Transverse colon (tissue), 4 donors: ENCODE measurements at regions not wholly inside any gene's neighbourhood (a gene's known extent, or its start where the extent isn't known, plus 50 kb on each side); places are given as distances from the start of the nearest gene placed in this dataset.

Source experiments
- DNase-seq: peaks from one replicate; pipeline ENCODE4 v3.0.0-alpha.2; 2019
- H3K27ac ChIP-seq, 4 donors: fragments of 200-600 bp; sonication (generic); 2 replicates each; pipeline ENCODE4 v1.5.1; 2016 to 2018; ENCODE audit warnings: inconsistent platforms in 4 of 4
- H3K27me3 ChIP-seq: fragments of 200-600 bp; sonication (generic); 2 replicates; pipeline ENCODE4 v1.5.1; 2017; ENCODE audit warnings: inconsistent platforms
- H3K36me3 ChIP-seq, 4 donors: fragments of 200-600 bp; sonication (generic); 2 replicates each; pipeline ENCODE4 v1.5.1; 2017 to 2019; ENCODE audit warnings: inconsistent platforms in 4 of 4
- H3K4me1 ChIP-seq, 4 donors: fragments of 200-600 bp; sonication (generic); 2 replicates each; pipeline ENCODE4 v1.5.1; 2017 to 2020; ENCODE audit warnings: inconsistent platforms in 4 of 4
- H3K4me3 ChIP-seq, 4 donors: fragments of 200-600 bp; sonication (generic); 1 replicate in 1 of 4; 2 replicates in 3 of 4; pipeline versions ENCODE4 v1.5.1 to v1.6.1; 2017 to 2019; ENCODE audit warnings: inconsistent platforms in 4 of 4
- H3K9me3 ChIP-seq, 2 donors: fragments of 200-600 bp; sonication (generic); 2 replicates each; pipeline ENCODE4 v1.5.1; 2017 to 2019; ENCODE audit warnings: inconsistent platforms in 2 of 2
- CTCF ChIP-seq, 5 experiments: fragments of 200-600 bp in 3 of 5; fragments of 450-650 bp in 2 of 5; sonication (generic) in 3 of 5; IDR thresholded peaks; 1 replicate in 2 of 5; 2 replicates in 3 of 5; pipeline ENCODE4 v1.5.1; 2016 to 2017; ENCODE audit warnings: antibody characterized with exemption in 5 of 5, inconsistent platforms in 3 of 5, mild to moderate bottlenecking in 2 of 5, moderate library complexity in 1 of 5
- EP300 ChIP-seq: sonication (generic); formaldehyde crosslinking; IDR thresholded peaks from one replicate; pipeline ENCODE4 v1.6.1; 2017; ENCODE audit warnings: antibody characterized with exemption, low read depth
- POLR2A ChIP-seq: fragments of 450-650 bp; IDR thresholded peaks from one replicate; pipeline ENCODE4 v1.6.1; 2016; ENCODE audit warnings: antibody characterized with exemption, mild to moderate bottlenecking, moderate library complexity
- POLR2AphosphoS5 ChIP-seq, 3 donors: sonication (generic); formaldehyde crosslinking; IDR thresholded peaks; one replicate each; pipeline ENCODE4 v1.6.1; 2016; ENCODE audit warnings: antibody characterized with exemption in 3 of 3
- WGBS, 2 donors: methylation state at CpG; one replicate each; pipeline ENCODE4 v1.1.5; 2018; ENCODE audit warnings: low coverage in 1 of 2; 5-methylcytosine and 5-hydroxymethylcytosine counted together
- in situ Hi-C, 4 donors: fragments of 200-750 bp; cut with MboI; loops; one replicate each; pipeline versions ENCODE4 v1.15.0 to v1.15.1; 2017; ENCODE audit warnings: low sequenced_read_pairs in 3 of 4, low pct_ligation_motif_present in 1 of 4, low pct_unique_long_range_greater_than_20kb in 1 of 4
- intact Hi-C: fragments of 100-400 bp; cut with DNase I; formaldehyde crosslinking; loops from one replicate; pipeline ENCODE4 v1.15.1; 2023; ENCODE audit warnings: low total_unique reads

DNA sequence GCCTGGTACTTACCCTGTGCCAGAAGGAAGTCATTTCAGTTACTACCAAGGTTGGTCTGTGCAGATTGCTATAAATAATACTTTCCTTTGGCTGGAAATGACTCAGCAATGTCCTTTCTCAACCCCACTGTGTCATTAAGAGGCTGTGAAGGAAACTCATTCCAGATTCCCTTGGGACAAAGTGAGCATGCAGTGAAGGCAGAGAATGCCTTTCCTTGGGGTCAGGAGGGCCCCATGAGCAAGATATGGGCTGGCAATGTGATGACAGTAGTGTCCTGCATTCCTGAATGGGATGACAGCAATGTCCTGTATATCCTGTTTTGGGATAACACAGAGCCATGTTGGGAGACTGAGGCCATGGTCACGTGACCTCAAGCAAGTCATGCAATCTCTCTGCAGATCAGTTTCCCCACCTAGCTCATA, 213.1 kb upstream of the TMTC4 start:
- no peak overlapping the region for H3K27ac ChIP-seq
- H3K4me1 ChIP-seq = no peaks in the 10 kb centered on the region
- 57 to 67% methylated on average over 1 of the region's 1 CpG for WGBS, 2 donors
- no peak overlapping the region for H3K4me3 ChIP-seq
- H3K27me3 ChIP-seq = no peaks in the 10 kb centered on the region
- H3K9me3 ChIP-seq = no peaks in the 10 kb centered on the region
- no peak for TF ChIP-seq EP300
- TF ChIP-seq POLR2A = no peak
- TF ChIP-seq CTCF (IDR thresholded peaks at IDR 0.05) = no peak
- no peak for TF ChIP-seq POLR2AphosphoS5 (IDR thresholded peaks at IDR 0.05)
- in situ Hi-C loops = no loop called here
- intact Hi-C loops = no loop called here
- no peaks in the 10 kb centered on the region for H3K36me3 ChIP-seq
- DNase-seq = no peak

- Histone ChIP-seq H3K4me3 (no peak overlapping the region), H3K4me1 (no peaks in the 10 kb centered on the region), H3K27ac (no peak overlapping the region), H3K9me3 (no peaks in the 10 kb centered on the region), H3K36me3 (no peaks in the 10 kb centered on the region), H3K27me3 (no peaks in the 10 kb centered on the region)
- intact Hi-C loops (no loop called here), in situ Hi-C loops (no loop called here)
- WGBS, 2 donors = 81 to 83% methylated on average over 3 of the region's 3 CpGs
- TF ChIP-seq POLR2AphosphoS5 (IDR thresholded peaks at IDR 0.05) (no peak), EP300 (no peak), CTCF (IDR thresholded peaks at IDR 0.05) (no peak), POLR2A (no peak)
- DNase-seq = no peak
These were observed 208.9 kb upstream of the TMTC4 start for GRCh38 chr13:100883453-100883852.

- in situ Hi-C loops (no loop called here), intact Hi-C loops (no loop called here)
- TF ChIP-seq POLR2AphosphoS5 (IDR thresholded peaks at IDR 0.05) (no peak), CTCF (IDR thresholded peaks at IDR 0.05) (no peak), EP300 (no peak)
- no peaks in the 10 kb centered on the region for H3K27me3 ChIP-seq
- no peaks in the 10 kb centered on the region for H3K9me3 ChIP-seq
- DNase-seq = no peak
- no peak overlapping the region for H3K27ac ChIP-seq
- H3K36me3 ChIP-seq = no peaks in the 10 kb centered on the region
- H3K4me3 ChIP-seq = no peak overlapping the region
- H3K4me1 ChIP-seq = no peaks in the 10 kb centered on the region
- 71 to 92% methylated on average over 6 to 7 of the region's 7 CpGs for WGBS, 2 donors
These were observed 206.8 kb upstream of the TMTC4 start for GRCh38 chr13:100881291-100881864.

DNA sequence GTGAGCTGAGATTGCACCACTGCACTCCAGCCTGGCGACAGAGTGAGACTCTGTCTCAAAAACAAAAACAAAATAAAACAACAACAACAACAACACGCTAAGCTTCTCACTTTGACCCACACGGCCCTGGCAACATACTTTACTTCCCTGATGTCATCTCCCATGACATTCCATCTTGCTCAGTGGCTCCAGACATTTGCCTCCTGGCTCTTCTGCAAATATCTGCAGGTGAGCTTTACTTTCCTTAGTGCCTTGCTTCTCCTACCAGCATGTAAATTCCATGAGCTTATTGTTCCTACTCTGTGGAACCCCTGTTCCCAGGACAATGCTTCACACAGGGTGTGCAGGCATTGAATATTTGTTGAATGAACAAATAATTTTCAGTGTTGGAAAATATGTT, 205.6 kb upstream of the TMTC4 start:
- WGBS, 2 donors = 53 to 64% methylated on average over 3 of the region's 3 CpGs
- no peak for DNase-seq
- Histone ChIP-seq H3K27me3 (no peaks in the 10 kb centered on the region), H3K4me1 (no peaks in the 10 kb centered on the region), H3K9me3 (no peaks in the 10 kb centered on the region), H3K27ac (no peak overlapping the region), H3K36me3 (no peaks in the 10 kb centered on the region), H3K4me3 (no peak overlapping the region)
- intact Hi-C loops = no loop called here
- in situ Hi-C loops = no loop called here
- TF ChIP-seq POLR2A = no peak
- no peak for TF ChIP-seq EP300
- no peak for TF ChIP-seq CTCF (IDR thresholded peaks at IDR 0.05)
- no peak for TF ChIP-seq POLR2AphosphoS5 (IDR thresholded peaks at IDR 0.05)
